GM19023 (cell line): ENCODE measurements at regions not wholly inside any gene's neighbourhood (a gene's known extent, or its start where the extent isn't known, plus 50 kb on each side); places are given as distances from the start of the nearest gene placed in this dataset.
A peak's percentile ranks its signal among the peaks of the same experiment; 100 is the strongest.

Experiments
- ATAC-seq: cut with Tn5 transposase; IDR thresholded peaks from one replicate; pipeline ENCODE4 v1.9.1; 2021; ENCODE audit warnings: mild to moderate bottlenecking, moderate library complexity; ENCODE audit not compliant: unreplicated experiment

GRCh38 chr13:102993348-102993747 is 72.9 kb downstream of the SLC10A2 start:
- ATAC-seq = no peak

GRCh38 chr13:102984210-102984609 is 82.0 kb downstream of the SLC10A2 start:
- ATAC-seq = no peak

- ATAC-seq = no peak
Measured at GRCh38 chr13:102983496-102983895, 82.7 kb downstream of the SLC10A2 start.

GRCh38 chr13:102980331-102980982 is 85.8 kb downstream of the SLC10A2 start:
- ATAC-seq = no peak

- no peak for ATAC-seq
Measured at GRCh38 chr13:102978168-102978567, 88.0 kb downstream of the SLC10A2 start.

- no peak for ATAC-seq
Measured at GRCh38 chr13:102977471-102977870, 88.7 kb downstream of the SLC10A2 start.

GRCh38 chr13:102974317-102975087 is 91.7 kb downstream of the SLC10A2 start:
- no peak for ATAC-seq

- ATAC-seq = no peak
Measured at GRCh38 chr13:102972191-102972590, 94.0 kb downstream of the SLC10A2 start.

GRCh38 chr13:102970542-102970941 is 95.7 kb downstream of the SLC10A2 start:
- ATAC-seq = peak; percentile 95

GRCh38 chr13:102968572-102969228 is 97.5 kb downstream of the SLC10A2 start:
- no peak for ATAC-seq

- ATAC-seq = no peak
Measured at GRCh38 chr13:102965802-102966201, 100.4 kb downstream of the SLC10A2 start.

- ATAC-seq = no peak
Measured at GRCh38 chr13:102962430-102962829, 103.8 kb downstream of the SLC10A2 start.

- no peak for ATAC-seq
Measured at GRCh38 chr13:102960959-102961358, 105.3 kb downstream of the SLC10A2 start.

GRCh38 chr13:102956449-102956848 is 109.8 kb downstream of the SLC10A2 start:
- ATAC-seq = no peak

- ATAC-seq = no peak
Measured at GRCh38 chr13:102954350-102954749, 108.5 kb downstream of the ERCC5 start.

- ATAC-seq = no peak
Measured at GRCh38 chr13:102951808-102952207, 106.0 kb downstream of the ERCC5 start.

GRCh38 chr13:102947745-102948405 is 102.0 kb downstream of the ERCC5 start:
- no peak for ATAC-seq

GRCh38 chr13:102945886-102946285 is 100.1 kb downstream of the ERCC5 start:
- ATAC-seq = no peak

GRCh38 chr13:102945324-102945815 is 99.5 kb downstream of the ERCC5 start:
- ATAC-seq = no peak

GRCh38 chr13:102944821-102945220 is 99.0 kb downstream of the ERCC5 start:
- ATAC-seq = no peak

- no peak for ATAC-seq
Measured at GRCh38 chr13:102940770-102941169, 94.9 kb downstream of the ERCC5 start.
